WERI-Rb-1 (cell line): ENCODE measurements at regions not wholly inside any gene's neighbourhood (a gene's known extent, or its start where the extent isn't known, plus 50 kb on each side); places are given as distances from the start of the nearest gene placed in this dataset.

Experiments
- DNase-seq: peaks from one replicate; pipeline ENCODE4 v3.0.0-alpha.2; 2020
- H3K27ac ChIP-seq: fragments of 250-450 bp; sonication (Bioruptor Pico); 2 replicates; pipeline ENCODE4 v1.5.1; 2020; ENCODE audit warnings: mild to moderate bottlenecking, moderate library complexity
- H3K27me3 ChIP-seq: fragments of 250-450 bp; sonication (Bioruptor Pico); 2 replicates; pipeline ENCODE4 v1.5.1; 2021; ENCODE audit warnings: mild to moderate bottlenecking, low read depth, moderate library complexity; ENCODE audit not compliant: insufficient read depth, severe bottlenecking
- H3K36me3 ChIP-seq: fragments of 250-450 bp; sonication (Bioruptor Pico); 2 replicates; pipeline ENCODE4 v1.5.1; 2020; ENCODE audit warnings: mild to moderate bottlenecking, moderate library complexity
- H3K4me3 ChIP-seq: 2 replicates; pipeline ENCODE4 v1.5.1; 2011; ENCODE audit warnings: low read depth, mild to moderate bottlenecking, control low read depth, low read length
- H3K9me3 ChIP-seq: fragments of 250-450 bp; sonication (Bioruptor Pico); 2 replicates; pipeline ENCODE4 v1.5.1; 2021; ENCODE audit warnings: mild to moderate bottlenecking, moderate library complexity; ENCODE audit not compliant: severe bottlenecking
- CTCF ChIP-seq: IDR thresholded peaks from 2 replicates; pipeline ENCODE4 v1.5.1; 2011; ENCODE audit warnings: low read depth, mild to moderate bottlenecking, control low read depth, inconsistent platforms, low read length

DNA sequence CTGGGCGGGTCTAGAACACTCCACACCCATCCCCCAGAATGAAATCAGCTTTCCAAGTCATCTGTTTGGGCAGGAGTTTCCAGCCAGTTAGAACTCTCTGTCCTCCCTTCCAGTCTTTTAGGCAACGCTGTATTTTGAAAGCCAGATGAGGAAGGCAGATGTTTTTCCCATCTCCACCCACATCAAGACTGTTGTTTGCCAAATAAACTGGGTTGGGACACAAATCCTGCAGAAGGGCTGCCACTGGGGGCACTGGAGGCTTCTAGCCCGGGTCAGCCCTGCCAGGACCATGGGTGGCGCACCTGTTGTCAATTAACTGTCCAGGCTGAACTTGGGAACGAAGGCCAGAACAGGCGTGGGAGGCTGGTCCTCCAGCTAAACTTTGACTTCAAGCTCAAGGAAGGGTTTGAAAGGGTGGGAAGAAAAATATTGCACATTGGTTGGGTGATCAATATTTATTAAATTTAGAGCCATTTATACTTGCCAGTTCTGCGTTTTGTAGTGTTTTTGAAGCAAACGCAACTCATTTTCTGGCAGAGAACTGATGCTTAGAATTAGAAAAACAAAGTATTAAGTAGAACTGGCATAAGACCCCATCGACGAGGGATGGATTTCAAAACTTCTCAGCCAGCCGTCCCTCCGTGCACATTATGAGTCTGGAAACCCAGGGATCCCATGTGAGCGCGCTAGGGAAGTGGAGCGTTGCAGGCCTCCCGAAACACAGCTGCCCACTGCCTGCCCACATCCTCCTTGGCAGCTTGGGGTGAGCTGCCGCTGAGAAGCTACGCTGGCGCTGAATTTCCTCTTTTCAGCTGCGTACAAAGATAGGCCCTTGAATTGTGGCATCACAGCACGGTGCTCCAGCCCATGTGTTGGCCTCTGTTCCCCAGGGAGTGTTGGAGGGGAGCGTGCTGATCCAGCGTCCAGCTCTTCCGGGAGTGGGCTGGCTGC lies 297.4 kb downstream of the QKI start:
- 0 out of 2 replicates have a peak, but pooled peaks have one; percentile 9 for TF ChIP-seq CTCF
- Histone ChIP-seq H3K27ac (no peak overlapping the region), H3K27me3 (no peaks in the 10 kb centered on the region), H3K4me3 (no peak overlapping the region), H3K9me3 (no peaks in the 10 kb centered on the region), H3K36me3 (no peaks in the 10 kb centered on the region)
- no peak for DNase-seq

- H3K27ac ChIP-seq, result no peak overlapping the region
- no peak for DNase-seq
- no peaks in the 10 kb centered on the region for H3K9me3 ChIP-seq
- no peak overlapping the region for H3K4me3 ChIP-seq
- TF ChIP-seq CTCF, result no peak
- no peaks in the 10 kb centered on the region for H3K36me3 ChIP-seq
- H3K27me3 ChIP-seq, result no peaks in the 10 kb centered on the region
Measured at GRCh38 chr6:163710532-163711470, 296.3 kb downstream of the QKI start.

DNA sequence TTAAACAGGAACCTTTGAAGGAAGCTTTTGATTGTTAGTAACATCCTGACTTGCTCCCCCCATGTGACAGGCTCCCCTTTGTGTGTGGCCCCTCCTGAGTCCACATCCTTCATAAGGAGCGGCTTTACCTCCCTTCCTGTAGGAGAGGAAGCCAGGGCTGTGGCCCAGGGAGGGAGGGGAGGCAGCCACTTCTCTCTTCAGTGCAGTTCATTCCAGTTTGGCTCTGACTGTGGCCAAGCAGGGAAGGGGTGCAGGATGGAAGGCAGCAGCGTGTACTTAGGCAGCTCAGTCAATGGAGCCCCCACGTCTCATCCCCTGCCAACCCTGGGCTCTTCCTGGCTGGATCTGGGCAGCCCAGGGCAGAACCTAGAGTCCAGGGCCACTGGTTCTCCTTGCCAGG lies 295.2 kb downstream of the QKI start:
- no peak overlapping the region for H3K27ac ChIP-seq
- H3K4me3 ChIP-seq, result no peak overlapping the region
- DNase-seq, result no peak
- TF ChIP-seq CTCF, result no peak
- no peaks in the 10 kb centered on the region for H3K9me3 ChIP-seq
- no peaks in the 10 kb centered on the region for H3K27me3 ChIP-seq
- no peaks in the 10 kb centered on the region for H3K36me3 ChIP-seq

- H3K9me3 ChIP-seq, result no peaks in the 10 kb centered on the region
- no peak overlapping the region for H3K4me3 ChIP-seq
- no peaks in the 10 kb centered on the region for H3K36me3 ChIP-seq
- H3K27ac ChIP-seq, result no peak overlapping the region
- TF ChIP-seq CTCF, result no peak
- DNase-seq, result no peak
- no peaks in the 10 kb centered on the region for H3K27me3 ChIP-seq
Measured at GRCh38 chr6:163709255-163709654, 294.7 kb downstream of the QKI start.

GRCh38 chr6:163708466-163708865 lies 293.9 kb downstream of the QKI start:
- H3K27ac ChIP-seq, result no peak overlapping the region
- no peak for DNase-seq

More at GRCh38 chr6:163708466-163708865, 293.9 kb downstream of the QKI start:
- Histone ChIP-seq H3K4me3 (no peak overlapping the region), H3K9me3 (no peaks in the 10 kb centered on the region), H3K36me3 (no peaks in the 10 kb centered on the region), H3K27me3 (no peaks in the 10 kb centered on the region)
- TF ChIP-seq CTCF, result no peak
